Keratinocyte (primary cell): ENCODE measurements at regions not wholly inside any gene's neighbourhood (a gene's known extent, or its start where the extent isn't known, plus 50 kb on each side); places are given as distances from the start of the nearest gene placed in this dataset.

ENCODE experiments used
- DNase-seq: peaks from one replicate; pipeline ENCODE4 v3.0.0-alpha.2; 2011; ENCODE audit warnings: low read depth, missing footprints, low spot score
- FAIRE-seq: peaks from 2 replicates; lab custom pipeline; 2011; peaks lifted over from hg19 to GRCh38; lab: Jason Lieb, UNC
- H2AFZ ChIP-seq: 2 replicates; pipeline ENCODE4 v1.6.0; 2012; ENCODE audit warnings: low read length, control low read depth, inconsistent platforms; ENCODE audit not compliant: control insufficient read depth
- H3K27ac ChIP-seq: 2 replicates; pipeline ENCODE4 v1.5.1; 2011; ENCODE audit warnings: low read length; ENCODE audit not compliant: control insufficient read depth, insufficient read depth
- H3K27me3 ChIP-seq: 3 replicates; pipeline ENCODE4 v1.6.0; 2011; ENCODE audit warnings: low read length; ENCODE audit not compliant: control insufficient read depth, insufficient read depth; ENCODE audit errors: extremely low read depth
- H3K36me3 ChIP-seq, 2 experiments: 2 replicates in 1 of 2; 3 replicates in 1 of 2; pipeline ENCODE4 v1.5.1; 2011; ENCODE audit warnings: low read length in 2 of 2, mild to moderate bottlenecking in 1 of 2; ENCODE audit not compliant: control insufficient read depth in 2 of 2, insufficient read depth in 2 of 2; ENCODE audit errors: extremely low read depth in 1 of 2
- H3K4me1 ChIP-seq: 3 replicates; pipeline ENCODE4 v1.5.1; 2011; ENCODE audit warnings: low read length; ENCODE audit not compliant: control insufficient read depth, insufficient read depth; ENCODE audit errors: extremely low read depth
- H3K4me2 ChIP-seq: 3 replicates; pipeline ENCODE4 v1.6.0; 2011; ENCODE audit warnings: low read depth, low read length; ENCODE audit not compliant: control insufficient read depth, insufficient read depth; ENCODE audit errors: extremely low read depth
- H3K4me3 ChIP-seq, 3 experiments: fragments of 200-600 bp in 1 of 3; sonication (generic) in 1 of 3; 2 replicates in 2 of 3; 3 replicates in 1 of 3; pipeline ENCODE4 v1.5.1; 2011 to 2016; ENCODE audit warnings: low read length in 3 of 3, mild to moderate bottlenecking in 3 of 3, control low read depth in 2 of 3, inconsistent platforms in 1 of 3, low read depth in 1 of 3, mixed read lengths in 1 of 3, mixed run types in 1 of 3, moderate library complexity in 1 of 3; ENCODE audit not compliant: control insufficient read depth in 2 of 3, insufficient read depth in 2 of 3; ENCODE audit errors: extremely low read depth in 1 of 3
- H3K79me2 ChIP-seq: 2 replicates; pipeline ENCODE4 v1.6.0; 2012; ENCODE audit warnings: low read length; ENCODE audit not compliant: control insufficient read depth, insufficient read depth
- H3K9ac ChIP-seq: 3 replicates; pipeline ENCODE4 v1.6.0; 2011; ENCODE audit warnings: low read length; ENCODE audit not compliant: control insufficient read depth, insufficient read depth; ENCODE audit errors: extremely low read depth
- H3K9me1 ChIP-seq: 3 replicates; pipeline ENCODE4 v1.6.0; 2011; ENCODE audit warnings: low read length; ENCODE audit not compliant: control insufficient read depth, insufficient read depth; ENCODE audit errors: extremely low read depth
- H3K9me3 ChIP-seq: 2 replicates; pipeline ENCODE4 v1.5.1; 2012; ENCODE audit warnings: low read depth, low read length; ENCODE audit not compliant: control insufficient read depth
- H4K20me1 ChIP-seq: 3 replicates; pipeline ENCODE4 v1.6.0; 2011; ENCODE audit warnings: low read length; ENCODE audit not compliant: control insufficient read depth, insufficient read depth; ENCODE audit errors: extremely low read depth
- CTCF ChIP-seq, 3 experiments: IDR thresholded peaks in 1 of 3; conservative IDR thresholded peaks in 1 of 3; optimal IDR thresholded peaks in 1 of 3; 2 replicates in 2 of 3; 3 replicates in 1 of 3; pipeline versions ENCODE3 to v1.5.1; 2011; ENCODE audit warnings: low read length in 3 of 3, mild to moderate bottlenecking in 3 of 3, moderate library complexity in 2 of 3, control low read depth in 1 of 3, inconsistent platforms in 1 of 3; ENCODE audit not compliant: insufficient read depth in 2 of 3; ENCODE audit errors: extremely low read depth in 1 of 3
- EZH2 ChIP-seq: IDR thresholded peaks from one replicate; pipeline ENCODE4 v1.6.1; 2012; ENCODE audit warnings: inconsistent platforms, mild to moderate bottlenecking, low read length, moderate library complexity
- dilution Hi-C: fragments of 300-500 bp; cut with MboI; formaldehyde crosslinking; loops from one replicate; pipeline ENCODE4 v1.7.0; 2020; ENCODE audit warnings: low sequenced_read_pairs; ENCODE audit not compliant: extremely low pct_ligation_motif_present

GRCh38 chr2:240322231-240322955, 113.1 kb upstream of the GPC1 start:
- Histone ChIP-seq H3K4me3 (no peak overlapping the region), H3K36me3 (no peaks in the 10 kb centered on the region), H4K20me1 (no peaks in the 10 kb centered on the region), H3K4me1 (peaks cover 28% of the 10 kb centered on the region), H3K27me3 (peaks cover 7% of the 10 kb centered on the region), H3K4me2 (no peak overlapping the region), H3K9ac (no peak overlapping the region), H2AFZ (no peak overlapping the region), H3K9me1 (peaks cover 2% of the 10 kb centered on the region), H3K79me2 (no peaks in the 10 kb centered on the region), H3K27ac (no peak overlapping the region), H3K9me3 (no peaks in the 10 kb centered on the region)
- dilution Hi-C loops = no loop called here
- FAIRE-seq = no peak
- DNase-seq = no peak
- no peak for TF ChIP-seq EZH2
- TF ChIP-seq CTCF (optimal IDR thresholded peaks at IDR 0.05 in 1 of 3, IDR thresholded peaks at IDR 0.05 in 1 of 3, conservative IDR thresholded peaks at IDR 0.05 in 1 of 3; ENCODE audit: extremely low read depth in 1 of 3, insufficient read depth in 2 of 3, low read length in 3 of 3) = no peak

GRCh38 chr2:240322991-240323390, 112.5 kb upstream of the GPC1 start:
- dilution Hi-C loops = no loop called here
- no peak for TF ChIP-seq EZH2
- TF ChIP-seq CTCF (optimal IDR thresholded peaks at IDR 0.05 in 1 of 3, IDR thresholded peaks at IDR 0.05 in 1 of 3, conservative IDR thresholded peaks at IDR 0.05 in 1 of 3; ENCODE audit: extremely low read depth in 1 of 3, insufficient read depth in 2 of 3, low read length in 3 of 3) = no peak
- Histone ChIP-seq H3K9me3 (no peaks in the 10 kb centered on the region), H3K9me1 (peaks cover 2% of the 10 kb centered on the region), H4K20me1 (no peaks in the 10 kb centered on the region), H3K27ac (no peak overlapping the region), H3K4me3 (no peak overlapping the region), H3K9ac (no peak overlapping the region), H3K4me1 (peaks cover 28% of the 10 kb centered on the region), H2AFZ (no peak overlapping the region), H3K79me2 (no peaks in the 10 kb centered on the region), H3K27me3 (peaks cover 7% of the 10 kb centered on the region), H3K36me3 (no peaks in the 10 kb centered on the region), H3K4me2 (no peak overlapping the region)
- no peak for FAIRE-seq
- DNase-seq = no peak
